ENCODE measurements at regions not wholly inside any gene's neighbourhood (a gene's known extent, or its start where the extent isn't known, plus 50 kb on each side); places are given as distances from the start of the nearest gene placed in this dataset.

DNA sequence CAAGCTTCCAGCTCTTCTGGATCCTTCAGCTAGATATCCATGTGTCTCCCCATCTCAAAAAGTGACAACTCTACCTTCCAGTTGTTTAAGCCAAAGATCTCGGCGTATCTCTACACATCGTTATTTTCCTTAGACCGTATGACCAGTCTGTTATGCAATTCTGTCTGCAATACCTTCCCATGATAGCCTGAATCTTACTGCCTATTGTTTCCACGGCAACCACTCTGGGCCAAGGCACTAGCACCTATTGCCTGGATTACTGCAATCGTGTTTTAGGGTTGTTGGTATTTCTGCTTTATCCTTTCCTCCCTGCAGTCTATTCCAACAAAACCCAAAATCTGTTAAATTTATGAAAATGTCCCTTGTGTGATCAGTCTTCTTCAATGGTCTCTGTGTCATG is 448.4 kb downstream of the MTRR start:
- Histone ChIP-seq H3K4me1 (ENCODE audit: control insufficient read depth, insufficient read depth, low read length, unreplicated experiment) (no peaks in the 10 kb centered on the region), H3K27ac (ENCODE audit: low read depth, low read length) (no peak overlapping the region), H2AFZ (ENCODE audit: low read length, unreplicated experiment) (no peak overlapping the region), H3K4me3 (ENCODE audit: low read depth, low read length) (no peak overlapping the region), H3K79me2 (ENCODE audit: control insufficient read depth, insufficient read depth, low read length, unreplicated experiment) (no peaks in the 10 kb centered on the region), H3K27me3 (ENCODE audit: insufficient read depth, low read length) (no peaks in the 10 kb centered on the region), H3K36me3 (ENCODE audit: insufficient read depth, low read length) (no peaks in the 10 kb centered on the region)

DNA sequence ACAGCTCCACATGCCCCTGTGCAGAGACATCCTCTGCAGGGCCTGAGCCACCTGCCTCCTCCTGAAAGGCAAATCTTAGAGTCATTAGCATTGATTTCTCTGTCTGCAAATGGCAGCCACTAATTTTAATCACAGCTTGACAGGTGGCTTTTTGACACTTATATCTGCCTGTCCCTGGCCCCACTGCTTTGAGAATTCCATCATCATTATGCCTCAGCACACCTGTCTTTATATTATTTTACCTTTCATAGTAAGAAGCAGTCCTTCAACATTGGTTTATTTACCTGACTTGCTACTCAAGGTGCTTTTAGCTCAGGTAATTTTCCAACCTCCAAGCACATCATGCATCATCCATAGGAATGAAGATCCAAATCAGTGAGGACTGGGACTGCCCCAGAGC is 451.3 kb downstream of the MTRR start:
- no peaks in the 10 kb centered on the region for H3K4me1 ChIP-seq (ENCODE audit: control insufficient read depth, insufficient read depth, low read length, unreplicated experiment)
- H3K4me3 ChIP-seq (ENCODE audit: low read depth, low read length): no peak overlapping the region
- H3K36me3 ChIP-seq (ENCODE audit: insufficient read depth, low read length): no peaks in the 10 kb centered on the region
- H2AFZ ChIP-seq (ENCODE audit: low read length, unreplicated experiment): no peak overlapping the region
- H3K27ac ChIP-seq (ENCODE audit: low read depth, low read length): no peak overlapping the region
- no peaks in the 10 kb centered on the region for H3K79me2 ChIP-seq (ENCODE audit: control insufficient read depth, insufficient read depth, low read length, unreplicated experiment)
- no peaks in the 10 kb centered on the region for H3K27me3 ChIP-seq (ENCODE audit: insufficient read depth, low read length)

DNA sequence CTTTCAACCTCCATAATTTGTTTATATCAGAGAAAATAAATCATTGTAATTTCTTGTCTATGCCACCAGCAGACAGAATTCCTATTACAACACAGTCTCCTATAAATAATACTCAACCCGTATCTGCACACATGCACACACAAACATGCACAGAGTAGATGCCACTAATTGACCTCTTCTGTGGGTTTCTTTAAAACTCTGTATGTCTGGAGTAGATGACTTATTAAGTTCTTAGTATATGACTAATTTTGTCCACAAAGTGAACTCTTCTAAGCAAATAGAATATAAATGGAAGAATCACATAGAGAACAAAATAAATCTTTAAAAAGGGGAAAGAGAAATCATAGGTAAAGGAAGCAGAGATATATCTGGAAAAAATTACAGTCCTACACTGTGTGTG is 452.3 kb downstream of the MTRR start:
- no peaks in the 10 kb centered on the region for H3K4me1 ChIP-seq (ENCODE audit: control insufficient read depth, insufficient read depth, low read length, unreplicated experiment)
- no peaks in the 10 kb centered on the region for H3K36me3 ChIP-seq (ENCODE audit: insufficient read depth, low read length)
- no peak overlapping the region for H3K27ac ChIP-seq (ENCODE audit: low read depth, low read length)
- H3K79me2 ChIP-seq (ENCODE audit: control insufficient read depth, insufficient read depth, low read length, unreplicated experiment): no peaks in the 10 kb centered on the region
- no peak overlapping the region for H2AFZ ChIP-seq (ENCODE audit: low read length, unreplicated experiment)
- no peaks in the 10 kb centered on the region for H3K27me3 ChIP-seq (ENCODE audit: insufficient read depth, low read length)
- no peak overlapping the region for H3K4me3 ChIP-seq (ENCODE audit: low read depth, low read length)

DNA sequence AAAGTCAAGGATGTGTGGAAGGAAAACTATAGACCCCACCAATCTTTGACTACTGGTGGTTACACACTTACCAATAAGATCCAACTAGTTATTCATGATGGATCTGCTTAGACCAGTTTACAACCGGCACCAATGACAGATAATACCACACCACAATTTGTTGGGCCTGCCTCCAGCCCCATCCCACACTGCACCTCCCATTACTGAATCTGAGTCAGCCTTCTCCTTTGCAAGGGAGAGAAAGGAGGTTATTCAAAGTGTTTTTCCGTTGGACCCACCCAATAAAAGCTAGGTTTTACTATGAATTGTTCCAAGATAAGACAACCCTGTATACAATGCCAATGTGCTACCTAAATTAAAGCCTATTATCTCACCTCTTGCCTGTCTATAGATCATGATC is 453.5 kb downstream of the MTRR start:
- Histone ChIP-seq H3K79me2 (ENCODE audit: control insufficient read depth, insufficient read depth, low read length, unreplicated experiment) (no peaks in the 10 kb centered on the region), H3K27me3 (ENCODE audit: insufficient read depth, low read length) (no peaks in the 10 kb centered on the region), H3K4me1 (ENCODE audit: control insufficient read depth, insufficient read depth, low read length, unreplicated experiment) (no peaks in the 10 kb centered on the region), H2AFZ (ENCODE audit: low read length, unreplicated experiment) (no peak overlapping the region), H3K4me3 (ENCODE audit: low read depth, low read length) (no peak overlapping the region), H3K27ac (ENCODE audit: low read depth, low read length) (no peak overlapping the region), H3K36me3 (ENCODE audit: insufficient read depth, low read length) (no peaks in the 10 kb centered on the region)

DNA sequence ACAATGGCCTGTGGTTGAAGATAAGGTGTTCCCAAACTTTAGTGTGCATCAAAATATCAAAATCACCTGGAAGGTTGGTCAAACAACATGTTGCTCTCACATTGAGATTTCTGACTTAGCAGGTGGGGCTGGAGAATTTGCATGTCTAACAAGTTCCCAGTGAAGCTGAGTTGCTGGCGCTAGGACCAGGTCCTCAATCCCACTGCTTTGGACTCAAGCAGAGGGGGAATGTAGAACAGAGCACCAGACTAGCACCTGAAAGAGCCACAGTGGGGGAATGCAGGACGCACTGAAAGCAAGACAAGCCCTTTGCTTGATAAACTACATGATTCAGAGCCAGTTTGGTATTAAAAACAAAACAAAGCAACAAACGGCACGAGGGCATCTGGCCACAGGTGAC is 458.1 kb downstream of the MTRR start:
- Histone ChIP-seq H3K27ac (ENCODE audit: low read depth, low read length) (no peak overlapping the region), H3K4me3 (ENCODE audit: low read depth, low read length) (no peak overlapping the region), H2AFZ (ENCODE audit: low read length, unreplicated experiment) (no peak overlapping the region), H3K4me1 (ENCODE audit: control insufficient read depth, insufficient read depth, low read length, unreplicated experiment) (no peaks in the 10 kb centered on the region), H3K79me2 (ENCODE audit: control insufficient read depth, insufficient read depth, low read length, unreplicated experiment) (no peaks in the 10 kb centered on the region), H3K36me3 (ENCODE audit: insufficient read depth, low read length) (no peaks in the 10 kb centered on the region), H3K27me3 (ENCODE audit: insufficient read depth, low read length) (no peaks in the 10 kb centered on the region)

DNA sequence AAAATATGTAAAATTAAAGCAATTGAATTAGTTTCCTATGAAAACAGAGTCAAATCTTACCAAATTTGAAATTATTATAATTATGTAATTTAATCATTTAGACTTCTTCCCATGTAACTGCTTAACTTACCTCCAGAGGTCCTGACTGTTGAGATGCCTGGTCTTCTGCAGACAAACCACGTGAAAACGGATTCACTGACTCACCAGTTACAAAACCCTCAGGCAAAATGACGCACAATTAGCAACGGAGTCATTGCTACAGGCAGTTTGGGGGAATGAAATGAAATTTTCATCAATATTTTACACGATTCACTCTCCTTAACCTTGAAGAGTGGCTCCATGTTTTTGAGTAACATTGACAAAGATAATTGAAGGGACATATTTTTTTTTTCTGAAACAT is 460.8 kb downstream of the MTRR start:
- no peaks in the 10 kb centered on the region for H3K4me1 ChIP-seq (ENCODE audit: control insufficient read depth, insufficient read depth, low read length, unreplicated experiment)
- no peaks in the 10 kb centered on the region for H3K79me2 ChIP-seq (ENCODE audit: control insufficient read depth, insufficient read depth, low read length, unreplicated experiment)
- no peak overlapping the region for H2AFZ ChIP-seq (ENCODE audit: low read length, unreplicated experiment)
- no peak overlapping the region for H3K27ac ChIP-seq (ENCODE audit: low read depth, low read length)
- no peak overlapping the region for H3K4me3 ChIP-seq (ENCODE audit: low read depth, low read length)
- no peaks in the 10 kb centered on the region for H3K27me3 ChIP-seq (ENCODE audit: insufficient read depth, low read length)
- H3K36me3 ChIP-seq (ENCODE audit: insufficient read depth, low read length): no peaks in the 10 kb centered on the region

DNA sequence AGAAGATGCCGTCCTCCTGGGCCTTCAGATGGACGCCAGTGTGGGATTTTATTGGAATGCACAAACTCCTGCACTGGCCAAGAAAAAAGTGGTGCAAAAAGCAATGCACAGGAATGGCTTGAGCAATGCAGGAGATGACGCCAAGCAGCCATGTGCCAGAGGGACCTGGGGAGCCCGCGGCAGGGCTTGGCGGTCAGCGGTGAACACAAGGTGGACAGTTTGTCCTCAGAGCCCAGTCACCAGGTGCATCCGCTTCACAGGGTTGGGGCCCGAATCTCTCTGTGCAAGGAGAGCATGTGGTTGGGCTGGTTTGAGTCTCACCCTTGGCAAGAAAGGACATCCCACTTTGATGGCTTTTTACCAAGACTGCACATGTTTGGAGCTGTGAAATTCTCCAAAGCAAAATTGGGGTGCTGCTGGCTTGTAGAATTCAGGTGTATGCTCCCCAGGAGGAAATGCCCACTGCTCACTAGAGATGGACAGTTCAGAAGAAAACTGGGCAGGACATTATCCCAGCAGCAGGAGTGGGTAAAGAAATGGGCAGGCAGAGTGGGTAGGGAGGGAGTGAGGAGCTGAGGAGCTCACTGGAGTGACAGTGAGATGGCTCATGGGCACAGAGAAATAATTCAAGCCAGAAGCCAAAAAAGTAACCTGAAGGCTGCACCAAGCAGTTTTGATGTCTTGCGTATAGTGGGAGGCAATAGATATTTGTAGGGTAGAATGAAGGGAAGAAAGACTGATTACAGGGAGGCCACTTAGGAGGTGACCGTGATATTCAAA is 463.9 kb downstream of the MTRR start:
- Histone ChIP-seq H2AFZ (ENCODE audit: low read length, unreplicated experiment) (no peak overlapping the region), H3K27ac (ENCODE audit: low read depth, low read length) (no peak overlapping the region), H3K4me1 (ENCODE audit: control insufficient read depth, insufficient read depth, low read length, unreplicated experiment) (no peaks in the 10 kb centered on the region), H3K27me3 (ENCODE audit: insufficient read depth, low read length) (no peaks in the 10 kb centered on the region), H3K79me2 (ENCODE audit: control insufficient read depth, insufficient read depth, low read length, unreplicated experiment) (no peaks in the 10 kb centered on the region), H3K36me3 (ENCODE audit: insufficient read depth, low read length) (no peaks in the 10 kb centered on the region), H3K4me3 (ENCODE audit: low read depth, low read length) (no peak overlapping the region)

DNA sequence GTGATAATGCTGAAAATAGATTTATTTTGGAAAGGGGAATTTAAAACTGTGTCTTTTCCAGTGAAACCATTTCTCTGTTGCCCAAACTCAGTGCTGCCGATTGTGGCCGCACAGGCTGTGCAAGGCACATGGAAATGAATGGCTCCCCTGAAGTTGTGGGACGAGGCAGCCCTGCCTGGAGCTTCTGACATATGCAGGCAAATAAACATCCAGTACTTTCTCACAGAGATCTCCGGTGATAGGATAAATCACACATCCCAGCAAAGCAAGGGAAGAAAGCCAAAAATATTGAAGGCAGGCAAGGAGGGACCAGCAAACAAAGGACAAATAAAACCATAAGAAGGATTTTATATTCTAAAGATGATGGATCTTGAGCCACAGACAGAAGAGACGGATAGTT is 464.5 kb downstream of the MTRR start:
- no peaks in the 10 kb centered on the region for H3K27me3 ChIP-seq (ENCODE audit: insufficient read depth, low read length)
- H3K36me3 ChIP-seq (ENCODE audit: insufficient read depth, low read length): no peaks in the 10 kb centered on the region
- H3K4me3 ChIP-seq (ENCODE audit: low read depth, low read length): no peak overlapping the region
- H3K79me2 ChIP-seq (ENCODE audit: control insufficient read depth, insufficient read depth, low read length, unreplicated experiment): no peaks in the 10 kb centered on the region
- no peak overlapping the region for H3K27ac ChIP-seq (ENCODE audit: low read depth, low read length)
- no peaks in the 10 kb centered on the region for H3K4me1 ChIP-seq (ENCODE audit: control insufficient read depth, insufficient read depth, low read length, unreplicated experiment)
- H2AFZ ChIP-seq (ENCODE audit: low read length, unreplicated experiment): no peak overlapping the region

DNA sequence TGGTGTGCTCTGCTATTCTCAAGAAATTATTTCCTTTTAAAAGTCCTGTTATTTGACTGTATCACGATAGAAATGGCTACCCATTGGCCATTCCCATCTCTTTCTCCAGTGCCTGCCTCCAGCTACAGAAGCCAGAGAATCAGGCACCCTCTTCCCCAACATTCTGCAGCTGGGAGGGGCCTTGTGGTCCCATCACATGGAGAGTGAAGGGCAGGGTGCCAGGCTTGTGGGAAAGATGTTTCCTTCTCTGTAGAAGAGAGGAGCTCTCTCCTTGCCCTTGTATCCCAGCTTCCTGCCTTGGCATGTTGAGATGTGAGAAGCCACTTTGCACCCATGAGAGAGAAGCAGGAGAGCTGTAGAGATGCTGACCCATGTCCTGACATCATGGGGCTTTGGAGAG is 465.0 kb downstream of the MTRR start:
- Histone ChIP-seq H3K4me3 (ENCODE audit: low read depth, low read length) (no peak overlapping the region), H3K79me2 (ENCODE audit: control insufficient read depth, insufficient read depth, low read length, unreplicated experiment) (no peaks in the 10 kb centered on the region), H3K27ac (ENCODE audit: low read depth, low read length) (no peak overlapping the region), H3K27me3 (ENCODE audit: insufficient read depth, low read length) (no peaks in the 10 kb centered on the region), H2AFZ (ENCODE audit: low read length, unreplicated experiment) (no peak overlapping the region), H3K36me3 (ENCODE audit: insufficient read depth, low read length) (no peaks in the 10 kb centered on the region), H3K4me1 (ENCODE audit: control insufficient read depth, insufficient read depth, low read length, unreplicated experiment) (no peaks in the 10 kb centered on the region)

DNA sequence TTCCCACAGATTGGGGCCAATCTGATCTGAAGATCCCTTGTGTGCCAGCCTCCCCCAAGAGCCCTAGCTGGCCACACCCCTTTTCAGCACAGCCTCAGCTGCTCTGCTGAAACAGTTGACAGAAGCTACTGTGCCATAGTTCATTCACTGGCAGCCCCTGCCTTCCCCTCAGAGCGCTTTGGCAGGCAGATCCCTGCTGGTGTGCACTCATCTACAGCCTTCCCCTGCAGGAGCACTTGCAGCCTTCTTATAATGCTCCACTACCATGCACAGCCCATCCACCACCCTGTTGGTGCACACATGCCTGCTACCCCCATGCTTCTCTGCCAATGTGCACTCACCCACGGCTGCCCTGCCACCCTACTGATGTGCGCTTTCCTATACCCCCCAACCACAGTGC is 471.3 kb downstream of the MTRR start:
- peak overlapping the region; percentile 36; the same call in 1 of the 2 replicates for H3K4me3 ChIP-seq (ENCODE audit: low read depth, low read length)
- no peaks in the 10 kb centered on the region for H3K36me3 ChIP-seq (ENCODE audit: insufficient read depth, low read length)
- no peaks in the 10 kb centered on the region for H3K79me2 ChIP-seq (ENCODE audit: control insufficient read depth, insufficient read depth, low read length, unreplicated experiment)
- no peak overlapping the region for H2AFZ ChIP-seq (ENCODE audit: low read length, unreplicated experiment)
- no peaks in the 10 kb centered on the region for H3K27me3 ChIP-seq (ENCODE audit: insufficient read depth, low read length)
- H3K27ac ChIP-seq (ENCODE audit: low read depth, low read length): no peak overlapping the region
- H3K4me1 ChIP-seq (ENCODE audit: control insufficient read depth, insufficient read depth, low read length, unreplicated experiment): no peaks in the 10 kb centered on the region

DNA sequence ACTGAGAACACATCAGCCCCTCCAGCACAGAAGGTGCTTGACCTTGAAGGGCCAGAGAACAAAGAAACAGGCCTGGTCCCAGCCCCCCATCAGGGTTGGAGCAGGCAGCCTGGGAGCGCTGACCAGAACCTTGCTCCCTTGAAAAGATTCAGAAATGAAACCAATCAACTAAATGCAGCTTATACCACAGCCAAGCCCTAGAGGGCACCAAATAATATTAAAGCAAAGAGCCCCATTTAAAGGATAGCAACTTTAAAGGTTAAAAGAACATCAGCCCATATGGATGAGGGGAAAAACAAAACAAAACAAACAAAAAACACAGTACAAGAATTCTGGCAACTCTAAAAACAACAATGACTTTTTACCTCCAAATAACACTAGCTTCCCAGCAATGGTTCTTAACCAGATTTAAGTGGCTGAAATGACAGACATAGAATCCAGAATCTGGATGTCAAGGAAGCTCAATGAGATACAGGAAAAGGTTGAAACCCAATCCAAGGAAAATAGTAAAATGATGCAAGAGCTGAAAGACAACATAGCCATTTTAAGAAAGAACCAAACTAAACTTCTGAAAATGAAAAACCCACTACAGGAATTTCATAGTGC is 471.9 kb downstream of the MTRR start:
- H3K36me3 ChIP-seq (ENCODE audit: insufficient read depth, low read length): no peaks in the 10 kb centered on the region
- no peaks in the 10 kb centered on the region for H3K79me2 ChIP-seq (ENCODE audit: control insufficient read depth, insufficient read depth, low read length, unreplicated experiment)
- H2AFZ ChIP-seq (ENCODE audit: low read length, unreplicated experiment): no peak overlapping the region
- H3K27me3 ChIP-seq (ENCODE audit: insufficient read depth, low read length): no peaks in the 10 kb centered on the region
- H3K27ac ChIP-seq (ENCODE audit: low read depth, low read length): no peak overlapping the region
- H3K4me1 ChIP-seq (ENCODE audit: control insufficient read depth, insufficient read depth, low read length, unreplicated experiment): no peaks in the 10 kb centered on the region
- H3K4me3 ChIP-seq (ENCODE audit: low read depth, low read length): peak overlapping the region; percentile 36; the same call in 1 of the 2 replicates

All from ACC112 (cell line).